ENCODE measurements at regions not wholly inside any gene's neighbourhood (a gene's known extent, or its start where the extent isn't known, plus 50 kb on each side); places are given as distances from the start of the nearest gene placed in this dataset.

DNA sequence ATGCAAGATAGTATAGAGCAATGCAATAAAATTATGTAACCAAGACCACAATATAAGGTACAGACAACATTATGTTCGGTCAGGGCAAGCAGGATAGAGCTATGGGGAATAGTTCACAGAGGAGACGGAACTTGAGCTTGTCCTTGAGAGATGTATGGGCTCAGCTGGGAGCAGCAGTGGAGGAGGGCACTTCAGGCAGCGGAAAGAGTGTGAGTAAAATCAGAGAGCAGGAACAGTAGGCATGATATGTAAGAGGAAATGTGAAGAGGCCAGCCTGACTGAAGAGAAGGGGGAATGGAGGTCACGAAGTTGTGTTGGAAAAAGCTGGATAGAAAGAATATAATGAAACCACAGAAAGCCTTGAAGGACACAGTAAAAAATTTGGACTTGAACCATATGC, 217.2 kb upstream of the NOCT start:
- Histone ChIP-seq H3K4me3 (ENCODE audit: low read length, poor library complexity, severe bottlenecking) (no peak overlapping the region), H3K4me2 (ENCODE audit: low read depth, low read length, poor library complexity, severe bottlenecking) (no peak overlapping the region), H3K4me1 (ENCODE audit: insufficient read depth, low read length, poor library complexity, severe bottlenecking) (no peaks in the 10 kb centered on the region), H4K20me1 (ENCODE audit: insufficient read depth, low read length, poor library complexity, severe bottlenecking) (no peaks in the 10 kb centered on the region), H3K9ac (ENCODE audit: low read depth, low read length, poor library complexity, severe bottlenecking) (no peak overlapping the region), H2AFZ (ENCODE audit: low read length) (no peak overlapping the region), H3K79me2 (ENCODE audit: insufficient read depth, low read length) (no peaks in the 10 kb centered on the region), H3F3A (ENCODE audit: low read depth) (no peaks in the 10 kb centered on the region), H3K27me3 (ENCODE audit: insufficient read depth, low read length, poor library complexity, severe bottlenecking) (no peaks in the 10 kb centered on the region), H3K9me2 (replicated peaks; ENCODE audit: low read depth, low read length) (no peaks in the 10 kb centered on the region), H3K36me3 (ENCODE audit: insufficient read depth, low read length) (no peaks in the 10 kb centered on the region), H3K9me3 (ENCODE audit: insufficient read depth, low read depth, low read length) (no peaks in the 10 kb centered on the region)
- TF ChIP-seq, protein P1, sequence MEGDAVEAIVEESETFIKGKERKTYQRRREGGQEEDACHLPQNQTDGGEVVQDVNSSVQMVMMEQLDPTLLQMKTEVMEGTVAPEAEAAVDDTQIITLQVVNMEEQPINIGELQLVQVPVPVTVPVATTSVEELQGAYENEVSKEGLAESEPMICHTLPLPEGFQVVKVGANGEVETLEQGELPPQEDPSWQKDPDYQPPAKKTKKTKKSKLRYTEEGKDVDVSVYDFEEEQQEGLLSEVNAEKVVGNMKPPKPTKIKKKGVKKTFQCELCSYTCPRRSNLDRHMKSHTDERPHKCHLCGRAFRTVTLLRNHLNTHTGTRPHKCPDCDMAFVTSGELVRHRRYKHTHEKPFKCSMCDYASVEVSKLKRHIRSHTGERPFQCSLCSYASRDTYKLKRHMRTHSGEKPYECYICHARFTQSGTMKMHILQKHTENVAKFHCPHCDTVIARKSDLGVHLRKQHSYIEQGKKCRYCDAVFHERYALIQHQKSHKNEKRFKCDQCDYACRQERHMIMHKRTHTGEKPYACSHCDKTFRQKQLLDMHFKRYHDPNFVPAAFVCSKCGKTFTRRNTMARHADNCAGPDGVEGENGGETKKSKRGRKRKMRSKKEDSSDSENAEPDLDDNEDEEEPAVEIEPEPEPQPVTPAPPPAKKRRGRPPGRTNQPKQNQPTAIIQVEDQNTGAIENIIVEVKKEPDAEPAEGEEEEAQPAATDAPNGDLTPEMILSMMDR (conservative IDR thresholded peaks at IDR 0.05; ENCODE audit: low read length) = no peak
- no peak for TF ChIP-seq EZH2phosphoT487 (IDR thresholded peaks at IDR 0.05; ENCODE audit: borderline replicate concordance)

GRCh38 chr4:138797646-138798045, 217.9 kb upstream of the NOCT start:
- Histone ChIP-seq H3K27me3 (ENCODE audit: insufficient read depth, low read length, poor library complexity, severe bottlenecking) (no peaks in the 10 kb centered on the region), H3K9ac (ENCODE audit: low read depth, low read length, poor library complexity, severe bottlenecking) (no peak overlapping the region), H3K4me1 (ENCODE audit: insufficient read depth, low read length, poor library complexity, severe bottlenecking) (no peaks in the 10 kb centered on the region), H2AFZ (ENCODE audit: low read length) (no peak overlapping the region), H4K20me1 (ENCODE audit: insufficient read depth, low read length, poor library complexity, severe bottlenecking) (no peaks in the 10 kb centered on the region), H3K4me3 (ENCODE audit: low read length, poor library complexity, severe bottlenecking) (no peak overlapping the region), H3K9me2 (replicated peaks; ENCODE audit: low read depth, low read length) (no peaks in the 10 kb centered on the region), H3K4me2 (ENCODE audit: low read depth, low read length, poor library complexity, severe bottlenecking) (no peak overlapping the region), H3F3A (ENCODE audit: low read depth) (no peaks in the 10 kb centered on the region), H3K79me2 (ENCODE audit: insufficient read depth, low read length) (no peaks in the 10 kb centered on the region), H3K36me3 (ENCODE audit: insufficient read depth, low read length) (no peaks in the 10 kb centered on the region), H3K9me3 (ENCODE audit: insufficient read depth, low read depth, low read length) (no peaks in the 10 kb centered on the region)
- TF ChIP-seq, protein P1 (conservative IDR thresholded peaks at IDR 0.05; ENCODE audit: low read length) = no peak
- no peak for TF ChIP-seq EZH2phosphoT487 (IDR thresholded peaks at IDR 0.05; ENCODE audit: borderline replicate concordance)

DNA sequence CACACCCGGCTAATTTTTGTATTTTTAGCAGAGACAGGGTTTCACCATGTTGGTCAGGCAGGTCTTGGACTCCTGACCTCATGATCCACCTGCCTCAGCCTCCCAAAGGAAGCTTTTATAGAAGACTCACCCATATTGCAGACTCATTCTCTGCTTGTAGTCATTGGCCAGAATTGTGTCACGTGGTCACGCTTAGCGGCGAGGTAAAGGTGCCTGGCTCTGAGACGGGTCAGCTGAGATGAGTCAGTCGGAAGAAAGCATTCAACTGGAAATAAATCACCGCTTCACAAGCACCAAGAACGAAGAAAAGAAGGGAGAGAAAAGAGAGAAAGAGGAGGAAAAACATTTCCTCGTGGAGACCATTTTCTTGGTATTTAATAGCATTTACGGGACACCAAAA, 218.8 kb upstream of the NOCT start:
- no peak for TF ChIP-seq EZH2phosphoT487 (IDR thresholded peaks at IDR 0.05; ENCODE audit: borderline replicate concordance)
- TF ChIP-seq, protein P1 (conservative IDR thresholded peaks at IDR 0.05; ENCODE audit: low read length) = no peak
- Histone ChIP-seq H2AFZ (ENCODE audit: low read length) (no peak overlapping the region), H3K9ac (ENCODE audit: low read depth, low read length, poor library complexity, severe bottlenecking) (no peak overlapping the region), H3K4me2 (ENCODE audit: low read depth, low read length, poor library complexity, severe bottlenecking) (no peak overlapping the region), H3K27me3 (ENCODE audit: insufficient read depth, low read length, poor library complexity, severe bottlenecking) (no peaks in the 10 kb centered on the region), H3K9me3 (ENCODE audit: insufficient read depth, low read depth, low read length) (no peaks in the 10 kb centered on the region), H3K79me2 (ENCODE audit: insufficient read depth, low read length) (no peaks in the 10 kb centered on the region), H3K36me3 (ENCODE audit: insufficient read depth, low read length) (no peaks in the 10 kb centered on the region), H3F3A (ENCODE audit: low read depth) (no peaks in the 10 kb centered on the region), H4K20me1 (ENCODE audit: insufficient read depth, low read length, poor library complexity, severe bottlenecking) (no peaks in the 10 kb centered on the region), H3K4me3 (ENCODE audit: low read length, poor library complexity, severe bottlenecking) (no peak overlapping the region), H3K9me2 (replicated peaks; ENCODE audit: low read depth, low read length) (no peaks in the 10 kb centered on the region), H3K4me1 (ENCODE audit: insufficient read depth, low read length, poor library complexity, severe bottlenecking) (no peaks in the 10 kb centered on the region)
